ENCODE measurements at regions not wholly inside any gene's neighbourhood (a gene's known extent, or its start where the extent isn't known, plus 50 kb on each side); places are given as distances from the start of the nearest gene placed in this dataset.

DNA sequence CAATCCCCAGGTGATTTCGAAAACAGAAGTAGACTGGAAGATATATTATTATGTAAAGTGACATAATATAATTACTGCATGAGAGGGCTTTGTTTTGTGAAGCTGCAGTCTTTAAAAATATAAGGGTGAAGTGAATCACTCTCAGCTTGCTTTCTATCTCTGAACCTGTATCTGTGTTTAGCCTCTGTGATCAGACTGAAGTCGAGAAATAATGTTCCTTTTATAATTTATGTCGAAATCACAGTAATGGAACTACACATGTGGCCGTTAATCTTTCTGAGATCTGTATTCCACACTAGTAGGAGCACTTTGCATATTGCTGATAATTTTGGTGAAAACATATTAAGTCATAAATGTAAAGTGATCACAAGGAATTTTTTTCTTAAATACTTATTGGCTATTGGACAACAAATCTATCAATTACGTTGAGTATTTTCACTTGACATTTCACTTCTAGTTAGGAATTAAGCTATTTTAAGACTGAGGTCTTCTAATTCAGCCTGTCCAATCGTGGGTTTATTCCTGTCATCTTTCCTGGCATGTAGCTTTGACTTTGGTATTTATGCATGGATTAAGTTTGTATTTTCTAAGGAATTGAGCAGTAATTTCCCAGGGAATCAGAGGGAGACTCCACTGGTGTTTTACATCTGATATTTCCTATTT, 268.2 kb upstream of the POT1 start:
- Histone ChIP-seq H2AFZ (ENCODE audit: low read depth, low read length) (no peak overlapping the region), H4K20me1 (replicated peaks; ENCODE audit: control insufficient read depth, insufficient read depth, low read length) (no peaks in the 10 kb centered on the region)
- no peak for TF ChIP-seq NFXL1 (CRISPR knock-in tag; IDR thresholded peaks at IDR 0.05)
- TF ChIP-seq, protein P1, sequence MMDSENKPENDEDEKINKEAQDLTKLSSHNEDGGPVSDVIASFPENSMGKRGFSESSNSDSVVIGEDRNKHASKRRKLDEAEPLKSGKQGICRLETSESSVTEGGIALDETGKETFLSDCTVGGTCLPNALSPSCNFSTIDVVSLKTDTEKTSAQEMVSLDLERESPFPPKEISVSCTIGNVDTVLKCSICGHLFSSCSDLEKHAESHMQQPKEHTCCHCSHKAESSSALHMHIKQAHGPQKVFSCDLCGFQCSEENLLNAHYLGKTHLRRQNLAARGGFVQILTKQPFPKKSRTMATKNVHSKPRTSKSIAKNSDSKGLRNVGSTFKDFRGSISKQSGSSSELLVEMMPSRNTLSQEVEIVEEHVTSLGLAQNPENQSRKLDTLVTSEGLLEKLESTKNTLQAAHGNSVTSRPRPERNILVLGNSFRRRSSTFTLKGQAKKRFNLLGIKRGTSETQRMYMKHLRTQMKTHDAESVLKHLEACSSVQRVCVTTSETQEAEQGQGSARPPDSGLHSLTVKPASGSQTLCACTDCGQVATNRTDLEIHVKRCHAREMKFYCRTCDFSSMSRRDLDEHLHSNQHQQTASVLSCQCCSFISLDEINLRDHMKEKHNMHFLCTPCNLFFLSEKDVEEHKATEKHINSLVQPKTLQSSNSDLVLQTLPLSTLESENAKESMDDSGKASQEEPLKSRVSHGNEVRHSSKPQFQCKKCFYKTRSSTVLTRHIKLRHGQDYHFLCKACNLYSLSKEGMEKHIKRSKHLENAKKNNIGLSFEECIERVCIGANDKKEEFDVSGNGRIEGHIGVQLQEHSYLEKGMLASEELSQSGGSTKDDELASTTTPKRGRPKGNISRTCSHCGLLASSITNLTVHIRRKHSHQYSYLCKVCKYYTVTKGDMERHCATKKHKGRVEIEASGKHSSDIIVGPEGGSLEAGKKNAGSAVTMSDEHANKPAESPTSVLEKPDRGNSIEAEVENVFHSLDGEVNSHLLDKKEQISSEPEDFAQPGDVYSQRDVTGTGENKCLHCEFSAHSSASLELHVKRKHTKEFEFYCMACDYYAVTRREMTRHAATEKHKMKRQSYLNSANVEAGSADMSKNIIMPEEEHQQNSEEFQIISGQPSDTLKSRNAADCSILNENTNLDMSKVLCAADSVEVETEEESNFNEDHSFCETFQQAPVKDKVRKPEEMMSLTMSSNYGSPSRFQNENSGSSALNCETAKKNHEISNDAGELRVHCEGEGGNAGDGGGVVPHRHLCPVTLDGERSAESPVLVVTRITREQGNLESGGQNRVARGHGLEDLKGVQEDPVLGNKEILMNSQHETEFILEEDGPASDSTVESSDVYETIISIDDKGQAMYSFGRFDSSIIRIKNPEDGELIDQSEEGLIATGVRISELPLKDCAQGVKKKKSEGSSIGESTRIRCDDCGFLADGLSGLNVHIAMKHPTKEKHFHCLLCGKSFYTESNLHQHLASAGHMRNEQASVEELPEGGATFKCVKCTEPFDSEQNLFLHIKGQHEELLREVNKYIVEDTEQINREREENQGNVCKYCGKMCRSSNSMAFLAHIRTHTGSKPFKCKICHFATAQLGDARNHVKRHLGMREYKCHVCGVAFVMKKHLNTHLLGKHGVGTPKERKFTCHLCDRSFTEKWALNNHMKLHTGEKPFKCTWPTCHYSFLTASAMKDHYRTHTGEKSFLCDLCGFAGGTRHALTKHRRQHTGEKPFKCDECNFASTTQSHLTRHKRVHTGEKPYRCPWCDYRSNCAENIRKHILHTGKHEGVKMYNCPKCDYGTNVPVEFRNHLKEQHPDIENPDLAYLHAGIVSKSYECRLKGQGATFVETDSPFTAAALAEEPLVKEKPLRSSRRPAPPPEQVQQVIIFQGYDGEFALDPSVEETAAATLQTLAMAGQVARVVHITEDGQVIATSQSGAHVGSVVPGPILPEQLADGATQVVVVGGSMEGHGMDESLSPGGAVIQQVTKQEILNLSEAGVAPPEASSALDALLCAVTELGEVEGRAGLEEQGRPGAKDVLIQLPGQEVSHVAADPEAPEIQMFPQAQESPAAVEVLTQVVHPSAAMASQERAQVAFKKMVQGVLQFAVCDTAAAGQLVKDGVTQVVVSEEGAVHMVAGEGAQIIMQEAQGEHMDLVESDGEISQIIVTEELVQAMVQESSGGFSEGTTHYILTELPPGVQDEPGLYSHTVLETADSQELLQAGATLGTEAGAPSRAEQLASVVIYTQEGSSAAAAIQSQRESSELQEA (IDR thresholded peaks at IDR 0.05; ENCODE audit: low read depth), result no peak
- TF ChIP-seq HIVEP1 (CRISPR knock-in tag; IDR thresholded peaks at IDR 0.05), result no peak
- TF ChIP-seq FOXM1 (IDR thresholded peaks at IDR 0.05; ENCODE audit: low read depth), result no peak
- no peak for TF ChIP-seq FOXM1 (CRISPR knock-in tag; IDR thresholded peaks at IDR 0.05; ENCODE audit: low read depth)
- no peak for TF ChIP-seq HMG20A (CRISPR knock-in tag; conservative IDR thresholded peaks at IDR 0.05)
- TF ChIP-seq BCOR (IDR thresholded peaks at IDR 0.05), result no peak
- TF ChIP-seq JUNB (CRISPR knock-in tag; conservative IDR thresholded peaks at IDR 0.05), result no peak
- no peak for TF ChIP-seq KLF6 (CRISPR knock-in tag; IDR thresholded peaks at IDR 0.05; ENCODE audit: borderline replicate concordance)
- no peak for TF ChIP-seq PURB (CRISPR knock-in tag; IDR thresholded peaks at IDR 0.05; ENCODE audit: low read depth)

More for the DNA sequence above, 268.2 kb upstream of the POT1 start:
- Histone ChIP-seq H3K9ac (ENCODE audit: insufficient read depth in 1 of 2, low read depth in 2 of 2, low read length in 2 of 2) (no peak overlapping the region), H3K4me3 (no peak overlapping the region), H3K36me3 (ENCODE audit: control insufficient read depth, insufficient read depth, low read length) (no peaks in the 10 kb centered on the region), H3K9me1 (ENCODE audit: control insufficient read depth, insufficient read depth, low read length) (no peaks in the 10 kb centered on the region), H3K4me1 (replicated peaks in 1 of 2; ENCODE audit: control insufficient read depth in 2 of 2, insufficient read depth in 2 of 2, low read length in 2 of 2) (no peaks in the 10 kb centered on the region), H3K4me2 (ENCODE audit: insufficient read depth, low read length) (no peak overlapping the region), H3K27ac (ENCODE audit: extremely low read depth, low read depth, low read length) (no peak overlapping the region), H3K79me2 (ENCODE audit: control insufficient read depth, insufficient read depth, low read length) (no peaks in the 10 kb centered on the region), H3K9me3 (replicated peaks; ENCODE audit: control insufficient read depth, insufficient read depth, low read depth, low read length) (no peaks in the 10 kb centered on the region), H3K27me3 (ENCODE audit: control insufficient read depth in 2 of 2, insufficient read depth in 2 of 2, low read length in 2 of 2) (no peaks in the 10 kb centered on the region)
- no TSS peak for BruUV-seq (replicated peaks)
- POLR2A ChIA-PET, result no interaction called here
- CTCF ChIA-PET (ENCODE audit: low intra/inter-chr PET ratio), result no interaction called here
- no peak for DNase-seq (ENCODE audit: extremely low read depth in 1 of 4, low spot score in 3 of 4)
- 1% methylated on average over 6 of the region's 6 CpGs for WGBS (ENCODE audit: insufficient coverage, low coverage, missing lambda C conversion rate)
- in situ Hi-C loops (cut with MboI), result no loop called here
- intact Hi-C loops (cut with micrococcal nuclease), result loop anchor here (5.0 kb wide), 1 partner anchor 1174 kb away; no protein-coding TSS in a partner anchor
- no peak for FAIRE-seq
- no peak for ATAC-seq
